HepG2 (cell line): ENCODE measurements at regions not wholly inside any gene's neighbourhood (a gene's known extent, or its start where the extent isn't known, plus 50 kb on each side); places are given as distances from the start of the nearest gene placed in this dataset.

ENCODE experiments used
- CREB1 ChIP-seq, 2 experiments: fragments of 450-650 bp in 1 of 2; IDR thresholded peaks; 2 replicates each; pipeline ENCODE4 v1.6.1; 2016 to 2017; ENCODE audit warnings: control low read depth in 1 of 2, mild to moderate bottlenecking in 1 of 2, missing compliant biosample characterization in 1 of 2, missing genetic modification characterization in 1 of 2
- HNF4A ChIP-seq: sonication (generic); formaldehyde crosslinking; IDR thresholded peaks from 2 replicates; pipeline ENCODE4 v1.4.0; 2020; ENCODE audit warnings: missing genetic modification reagents
- HNRNPL ChIP-seq: fragments of 200-400 bp; formaldehyde crosslinking; IDR thresholded peaks from 2 replicates; pipeline ENCODE4 v1.6.1; 2017; ENCODE audit warnings: mild to moderate bottlenecking, low read depth, low read length
- ISL2 ChIP-seq: sonication (generic); formaldehyde crosslinking; IDR thresholded peaks from 2 replicates; pipeline ENCODE4 v1.5.0; 2020; ENCODE audit warnings: missing genetic modification reagents
- KAT2B ChIP-seq: fragments of 150-350 bp; IDR thresholded peaks from 2 replicates; pipeline ENCODE4 v1.6.1; 2014; ENCODE audit warnings: low read depth, low read length, borderline replicate concordance
- KDM3A ChIP-seq: IDR thresholded peaks from 2 replicates; pipeline ENCODE4 v1.6.1; 2018; ENCODE audit warnings: low read depth, missing compliant biosample characterization
- MAFK ChIP-seq, 2 experiments: IDR thresholded peaks in 1 of 2; conservative IDR thresholded peaks in 1 of 2; 2 replicates each; pipeline ENCODE4 v1.6.1; 2011; ENCODE audit warnings: improper control_type of control experiment in 2 of 2, low read length in 2 of 2
- PAXIP1 ChIP-seq: sonication (generic); formaldehyde crosslinking; conservative IDR thresholded peaks from 2 replicates; pipeline ENCODE4 v1.4.0; 2020; ENCODE audit warnings: mild to moderate bottlenecking, missing genetic modification reagents, moderate library complexity
- PCBP2 ChIP-seq: fragments of 200-400 bp; formaldehyde crosslinking; optimal IDR thresholded peaks from 2 replicates; pipeline ENCODE3; 2018; ENCODE audit warnings: low read length, low read depth; ENCODE audit not compliant: poor library complexity, severe bottlenecking
- RCOR2 ChIP-seq: IDR thresholded peaks from 2 replicates; pipeline ENCODE4 v1.6.1; 2016; ENCODE audit warnings: missing biosample characterization, missing genetic modification reagents
- SP5 ChIP-seq: IDR thresholded peaks from 2 replicates; pipeline ENCODE4 v1.6.1; 2016; ENCODE audit warnings: low read depth, borderline replicate concordance
- TRAFD1 ChIP-seq: sonication (generic); formaldehyde crosslinking; IDR thresholded peaks from 2 replicates; pipeline ENCODE4 v1.5.1; 2020; ENCODE audit warnings: missing genetic modification reagents, mild to moderate bottlenecking, borderline replicate concordance
- ZMAT5 ChIP-seq: sonication (generic); formaldehyde crosslinking; IDR thresholded peaks from 2 replicates; pipeline ENCODE4 v1.5.0; 2020; ENCODE audit warnings: mild to moderate bottlenecking, low read depth, missing genetic modification reagents, borderline replicate concordance
- TF ChIP-seq, protein P1 (sequence below): sonication (generic); formaldehyde crosslinking; IDR thresholded peaks from 2 replicates; pipeline ENCODE4 v1.4.0; 2020; ENCODE audit warnings: missing genetic modification reagents, borderline replicate concordance

- TF ChIP-seq ZMAT5 (CRISPR knock-in tag): no peak
- no peak for TF ChIP-seq TRAFD1
- no peak for TF ChIP-seq ISL2 (CRISPR knock-in tag)
- peak; percentile 78 for TF ChIP-seq HNF4A
- TF ChIP-seq SP5 (CRISPR knock-in tag): peak; percentile 16; the same call in 1 of the 2 replicates
- TF ChIP-seq RCOR2 (CRISPR knock-in tag): no peak
- TF ChIP-seq KAT2B: no peak
- 0 out of 2 replicates have a peak, but pooled peaks have one; percentile 17 for TF ChIP-seq PAXIP1 (CRISPR knock-in tag)
- no peak for TF ChIP-seq HNRNPL
- TF ChIP-seq KDM3A (CRISPR knock-in tag): no peak
- TF ChIP-seq CREB1 (IDR thresholded peaks at IDR 0.05): no peak
- TF ChIP-seq CREB1 (CRISPR knock-in tag; IDR thresholded peaks at IDR 0.05): no peak
- no peak for TF ChIP-seq PCBP2
- TF ChIP-seq, protein P1, sequence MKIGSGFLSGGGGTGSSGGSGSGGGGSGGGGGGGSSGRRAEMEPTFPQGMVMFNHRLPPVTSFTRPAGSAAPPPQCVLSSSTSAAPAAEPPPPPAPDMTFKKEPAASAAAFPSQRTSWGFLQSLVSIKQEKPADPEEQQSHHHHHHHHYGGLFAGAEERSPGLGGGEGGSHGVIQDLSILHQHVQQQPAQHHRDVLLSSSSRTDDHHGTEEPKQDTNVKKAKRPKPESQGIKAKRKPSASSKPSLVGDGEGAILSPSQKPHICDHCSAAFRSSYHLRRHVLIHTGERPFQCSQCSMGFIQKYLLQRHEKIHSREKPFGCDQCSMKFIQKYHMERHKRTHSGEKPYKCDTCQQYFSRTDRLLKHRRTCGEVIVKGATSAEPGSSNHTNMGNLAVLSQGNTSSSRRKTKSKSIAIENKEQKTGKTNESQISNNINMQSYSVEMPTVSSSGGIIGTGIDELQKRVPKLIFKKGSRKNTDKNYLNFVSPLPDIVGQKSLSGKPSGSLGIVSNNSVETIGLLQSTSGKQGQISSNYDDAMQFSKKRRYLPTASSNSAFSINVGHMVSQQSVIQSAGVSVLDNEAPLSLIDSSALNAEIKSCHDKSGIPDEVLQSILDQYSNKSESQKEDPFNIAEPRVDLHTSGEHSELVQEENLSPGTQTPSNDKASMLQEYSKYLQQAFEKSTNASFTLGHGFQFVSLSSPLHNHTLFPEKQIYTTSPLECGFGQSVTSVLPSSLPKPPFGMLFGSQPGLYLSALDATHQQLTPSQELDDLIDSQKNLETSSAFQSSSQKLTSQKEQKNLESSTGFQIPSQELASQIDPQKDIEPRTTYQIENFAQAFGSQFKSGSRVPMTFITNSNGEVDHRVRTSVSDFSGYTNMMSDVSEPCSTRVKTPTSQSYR (CRISPR knock-in tag): peak; percentile 59; the same call in 1 of the 2 replicates
- TF ChIP-seq MAFK (conservative IDR thresholded peaks at IDR 0.05 in 1 of 2, IDR thresholded peaks at IDR 0.05 in 1 of 2; ENCODE audit: low read length in 2 of 2): 0 out of 4 replicates have a peak, but pooled peaks of 1 of the 2 experiments have one; percentile 5
These were observed 917.9 kb upstream of the B3GALT2 start (continued) for GRCh38 chr1:194104247-194104844.
